ENCODE measurements at regions not wholly inside any gene's neighbourhood (a gene's known extent, or its start where the extent isn't known, plus 50 kb on each side); places are given as distances from the start of the nearest gene placed in this dataset.
"Not testable (repeated sequence)": the region's sequence is repeated elsewhere in the genome, so short reads cannot be mapped to it uniquely, and the experiment has no call there.

DNA sequence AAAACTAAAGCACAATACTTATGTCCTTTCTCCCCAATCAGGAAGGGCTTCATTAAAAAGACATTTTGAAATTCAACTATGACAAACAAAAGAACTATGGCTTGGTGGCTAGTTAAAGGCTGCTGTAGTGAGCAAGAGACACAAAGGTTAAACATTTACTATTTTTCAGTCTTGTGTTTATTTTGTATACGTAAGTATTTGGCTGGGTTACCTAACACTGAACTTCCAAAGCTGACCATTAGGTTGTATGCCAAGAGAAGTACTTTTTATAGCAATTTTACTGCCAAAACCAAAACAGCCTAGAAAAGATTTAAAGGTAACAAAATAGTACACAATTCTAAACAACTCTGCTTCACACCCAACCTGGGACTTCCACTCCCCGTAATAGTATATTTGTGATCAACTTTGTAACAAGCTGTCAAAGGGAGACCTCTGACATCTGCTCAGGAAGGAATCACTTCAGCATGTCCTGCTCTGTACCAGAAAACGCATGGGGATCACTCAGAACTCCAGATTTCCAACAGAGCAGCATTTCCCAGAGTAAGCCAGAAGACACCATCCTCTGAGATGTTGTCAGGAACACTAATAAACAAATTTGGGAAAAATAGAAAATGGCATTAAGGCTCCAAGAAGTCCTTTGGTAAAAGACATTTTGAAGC is 69.0 kb upstream of the ZSCAN2 start:
- TF ChIP-seq, protein P1, sequence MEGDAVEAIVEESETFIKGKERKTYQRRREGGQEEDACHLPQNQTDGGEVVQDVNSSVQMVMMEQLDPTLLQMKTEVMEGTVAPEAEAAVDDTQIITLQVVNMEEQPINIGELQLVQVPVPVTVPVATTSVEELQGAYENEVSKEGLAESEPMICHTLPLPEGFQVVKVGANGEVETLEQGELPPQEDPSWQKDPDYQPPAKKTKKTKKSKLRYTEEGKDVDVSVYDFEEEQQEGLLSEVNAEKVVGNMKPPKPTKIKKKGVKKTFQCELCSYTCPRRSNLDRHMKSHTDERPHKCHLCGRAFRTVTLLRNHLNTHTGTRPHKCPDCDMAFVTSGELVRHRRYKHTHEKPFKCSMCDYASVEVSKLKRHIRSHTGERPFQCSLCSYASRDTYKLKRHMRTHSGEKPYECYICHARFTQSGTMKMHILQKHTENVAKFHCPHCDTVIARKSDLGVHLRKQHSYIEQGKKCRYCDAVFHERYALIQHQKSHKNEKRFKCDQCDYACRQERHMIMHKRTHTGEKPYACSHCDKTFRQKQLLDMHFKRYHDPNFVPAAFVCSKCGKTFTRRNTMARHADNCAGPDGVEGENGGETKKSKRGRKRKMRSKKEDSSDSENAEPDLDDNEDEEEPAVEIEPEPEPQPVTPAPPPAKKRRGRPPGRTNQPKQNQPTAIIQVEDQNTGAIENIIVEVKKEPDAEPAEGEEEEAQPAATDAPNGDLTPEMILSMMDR (IDR thresholded peaks at IDR 0.05), result not testable (repeated sequence)
- TF ChIP-seq POLR2A (IDR thresholded peaks at IDR 0.05), result not testable (repeated sequence)
